K562 (cell line): ENCODE measurements at regions not wholly inside any gene's neighbourhood (a gene's known extent, or its start where the extent isn't known, plus 50 kb on each side); places are given as distances from the start of the nearest gene placed in this dataset.

Experiments used
- HINFP ChIP-seq: fragments of 450-650 bp; conservative IDR thresholded peaks from 2 replicates; pipeline ENCODE4 v1.6.1; 2016; ENCODE audit warnings: missing genetic modification characterization, low read depth, mild to moderate bottlenecking, control low read depth, missing compliant biosample characterization
- SMC3 ChIP-seq: conservative IDR thresholded peaks from 2 replicates; pipeline ENCODE4 v1.6.1; 2011; ENCODE audit warnings: low read depth, low read length, improper control_type of control experiment; ENCODE audit not compliant: insufficient read depth

GRCh38 chr4:126202226-126202625 lies 887.5 kb downstream of the FAT4 start:
- TF ChIP-seq SMC3 (no peak), HINFP (tag) (no peak)
